Left ventricle myocardium inferior (tissue), 1 donor: ENCODE measurements at regions not wholly inside any gene's neighbourhood (a gene's known extent, or its start where the extent isn't known, plus 50 kb on each side); places are given as distances from the start of the nearest gene placed in this dataset.
"Not testable (repeated sequence)": the region's sequence is repeated elsewhere in the genome, so short reads cannot be mapped to it uniquely, and the experiment has no call there.

ENCODE experiments used
- DNase-seq: peaks from one replicate; pipeline ENCODE4 v3.0.0-alpha.2; 2020
- H3K27ac ChIP-seq: fragments of 200-600 bp; replicated peaks from 2 replicates; pipeline ENCODE4 v1.8.0; 2021
- H3K27me3 ChIP-seq: fragments of 200-600 bp; 2 replicates; pipeline ENCODE4 v1.8.0; 2021; ENCODE audit warnings: low read depth
- H3K36me3 ChIP-seq: fragments of 200-600 bp; 2 replicates; pipeline ENCODE4 v1.8.0; 2021
- H3K4me1 ChIP-seq: fragments of 200-600 bp; 2 replicates; pipeline ENCODE4 v1.8.0; 2021
- H3K4me3 ChIP-seq: fragments of 200-600 bp; 2 replicates; pipeline ENCODE4 v1.8.0; 2021; ENCODE audit warnings: mild to moderate bottlenecking, moderate library complexity
- H3K9me3 ChIP-seq: fragments of 200-600 bp; replicated peaks from 2 replicates; pipeline ENCODE4 v1.8.0; 2021
- intact Hi-C: fragments of 100-400 bp; cut with micrococcal nuclease; formaldehyde crosslinking; loops from one replicate; pipeline ENCODE4 v1.11.0; 2022
- TF ChIP-seq, protein P1 (sequence below): fragments of 200-600 bp; IDR thresholded peaks from 2 replicates; pipeline ENCODE4 v1.8.0; 2021; ENCODE audit warnings: antibody characterized with exemption, mild to moderate bottlenecking, borderline replicate concordance
- donor health status: DM: no; HTN: yes; CAD: no; lungs with severe emphysema.

DNA sequence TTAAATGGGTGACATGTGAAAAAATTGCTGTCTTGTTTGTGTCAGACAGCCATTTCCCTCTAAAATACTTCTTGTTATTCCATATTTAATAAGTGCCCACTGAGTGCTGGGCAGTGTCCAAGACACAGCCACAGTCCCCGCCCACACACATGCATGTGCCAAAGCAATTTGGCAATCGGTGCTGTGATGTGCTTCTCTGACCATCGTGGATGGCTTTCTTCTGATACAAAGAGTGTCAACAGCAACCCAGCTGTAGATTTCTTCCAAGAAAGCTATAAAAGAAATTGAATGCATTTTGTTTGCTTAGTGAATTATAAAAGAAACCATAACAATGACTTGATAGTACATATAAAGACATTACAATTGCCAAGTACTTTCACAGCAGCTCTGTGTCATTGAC, 140.5 kb upstream of the ATXN1 start:
- intact Hi-C loops: no loop called here
- Histone ChIP-seq H3K4me3 (no peak overlapping the region), H3K4me1 (no peaks in the 10 kb centered on the region), H3K9me3 (no peaks in the 10 kb centered on the region), H3K27ac (no peak overlapping the region), H3K36me3 (no peaks in the 10 kb centered on the region), H3K27me3 (no peaks in the 10 kb centered on the region)
- TF ChIP-seq, protein P1, sequence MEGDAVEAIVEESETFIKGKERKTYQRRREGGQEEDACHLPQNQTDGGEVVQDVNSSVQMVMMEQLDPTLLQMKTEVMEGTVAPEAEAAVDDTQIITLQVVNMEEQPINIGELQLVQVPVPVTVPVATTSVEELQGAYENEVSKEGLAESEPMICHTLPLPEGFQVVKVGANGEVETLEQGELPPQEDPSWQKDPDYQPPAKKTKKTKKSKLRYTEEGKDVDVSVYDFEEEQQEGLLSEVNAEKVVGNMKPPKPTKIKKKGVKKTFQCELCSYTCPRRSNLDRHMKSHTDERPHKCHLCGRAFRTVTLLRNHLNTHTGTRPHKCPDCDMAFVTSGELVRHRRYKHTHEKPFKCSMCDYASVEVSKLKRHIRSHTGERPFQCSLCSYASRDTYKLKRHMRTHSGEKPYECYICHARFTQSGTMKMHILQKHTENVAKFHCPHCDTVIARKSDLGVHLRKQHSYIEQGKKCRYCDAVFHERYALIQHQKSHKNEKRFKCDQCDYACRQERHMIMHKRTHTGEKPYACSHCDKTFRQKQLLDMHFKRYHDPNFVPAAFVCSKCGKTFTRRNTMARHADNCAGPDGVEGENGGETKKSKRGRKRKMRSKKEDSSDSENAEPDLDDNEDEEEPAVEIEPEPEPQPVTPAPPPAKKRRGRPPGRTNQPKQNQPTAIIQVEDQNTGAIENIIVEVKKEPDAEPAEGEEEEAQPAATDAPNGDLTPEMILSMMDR: no peak
- peak; percentile 46 for DNase-seq

- no peak overlapping the region for H3K27ac ChIP-seq
- TF ChIP-seq, protein P1: no peak
- DNase-seq: no peak
- intact Hi-C loops: no loop called here
- no peaks in the 10 kb centered on the region for H3K27me3 ChIP-seq
- H3K36me3 ChIP-seq: no peaks in the 10 kb centered on the region
- no peaks in the 10 kb centered on the region for H3K9me3 ChIP-seq
- H3K4me1 ChIP-seq: no peaks in the 10 kb centered on the region
- H3K4me3 ChIP-seq: no peak overlapping the region
Observed at GRCh38 chr6:16901306-16901705, 140.0 kb upstream of the ATXN1 start.

DNA sequence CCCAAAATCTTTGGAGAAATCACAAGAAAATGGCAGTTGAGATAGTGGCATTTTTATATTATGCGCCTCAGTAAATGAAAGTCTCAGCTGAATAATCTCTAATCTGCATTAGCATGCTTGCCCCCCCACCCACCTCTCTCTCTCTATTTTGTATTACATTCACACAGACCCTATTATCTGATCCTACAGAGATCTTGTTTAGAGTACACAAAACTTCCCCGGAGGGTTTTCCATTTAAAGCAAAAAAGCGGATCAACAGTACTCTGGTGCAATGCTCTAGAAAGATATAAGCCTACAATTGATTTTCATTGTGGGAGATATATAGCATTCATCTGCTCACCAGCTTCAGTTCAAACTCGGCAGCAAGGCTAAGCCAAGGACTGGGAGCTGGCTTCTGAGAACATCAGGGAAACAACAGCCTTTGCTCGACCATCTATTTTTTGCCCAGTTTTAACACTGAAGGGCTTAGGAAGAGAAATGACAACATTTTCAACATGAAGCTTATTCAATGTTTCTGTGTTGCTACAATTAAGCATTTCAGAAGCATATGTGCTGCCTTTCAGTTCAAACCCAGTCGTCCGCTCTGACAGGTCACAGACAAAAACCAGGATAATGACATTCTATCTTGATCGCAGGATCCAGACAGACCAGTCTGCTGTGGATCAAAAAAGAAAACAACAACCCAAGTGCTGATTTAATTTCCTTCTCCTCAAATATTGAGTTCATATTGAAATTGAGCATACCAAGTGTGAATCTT, 137.6 kb upstream of the ATXN1 start:
- H3K4me1 ChIP-seq: no peaks in the 10 kb centered on the region
- no peaks in the 10 kb centered on the region for H3K27me3 ChIP-seq
- intact Hi-C loops: no loop called here
- H3K9me3 ChIP-seq: peaks cover 6% of the 10 kb centered on the region
- no peak overlapping the region for H3K27ac ChIP-seq
- DNase-seq: no peak
- H3K4me3 ChIP-seq: no peak overlapping the region
- H3K36me3 ChIP-seq: no peaks in the 10 kb centered on the region
- TF ChIP-seq, protein P1: no peak

- TF ChIP-seq, protein P1: no peak
- DNase-seq: no peak
- Histone ChIP-seq H3K9me3 (peaks cover 15% of the 10 kb centered on the region), H3K36me3 (no peaks in the 10 kb centered on the region), H3K4me3 (no peak overlapping the region), H3K4me1 (no peaks in the 10 kb centered on the region), H3K27ac (no peak overlapping the region), H3K27me3 (no peaks in the 10 kb centered on the region)
- intact Hi-C loops: no loop called here
Observed at GRCh38 chr6:16897669-16898068, 136.4 kb upstream of the ATXN1 start.

DNA sequence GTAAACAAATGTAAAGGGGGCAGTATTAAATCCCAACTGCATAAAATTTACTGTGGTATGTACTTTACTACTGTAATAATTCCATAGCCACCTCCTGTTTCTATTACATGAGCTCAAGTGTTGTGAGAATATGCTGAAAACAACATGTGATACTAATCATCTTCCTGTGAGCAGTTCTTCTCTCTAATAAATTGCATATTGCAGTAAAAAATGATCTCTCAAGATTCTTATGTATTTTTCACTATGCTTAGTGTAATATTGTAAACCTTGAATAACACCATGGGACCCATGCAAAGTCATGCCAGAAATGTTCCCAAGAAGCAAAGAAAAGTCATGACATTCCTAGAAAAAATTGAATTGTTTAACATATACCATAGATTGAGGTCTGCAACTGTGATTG, 133.0 kb upstream of the ATXN1 start:
- peaks cover 15% of the 10 kb centered on the region for H3K9me3 ChIP-seq
- H3K4me3 ChIP-seq: no peak overlapping the region
- DNase-seq: no peak
- H3K27me3 ChIP-seq: no peaks in the 10 kb centered on the region
- H3K36me3 ChIP-seq: no peaks in the 10 kb centered on the region
- H3K27ac ChIP-seq: no peak overlapping the region
- TF ChIP-seq, protein P1: no peak
- intact Hi-C loops: no loop called here
- no peaks in the 10 kb centered on the region for H3K4me1 ChIP-seq

- intact Hi-C loops, H3K27ac ChIP-seq, H3K4me3 ChIP-seq, H3K27me3 ChIP-seq, DNase-seq, H3K36me3 ChIP-seq, H3K4me1 ChIP-seq: not testable (repeated sequence)
- H3K9me3 ChIP-seq: peaks cover 15% of the 10 kb centered on the region
Observed at GRCh38 chr6:16891110-16891509, 129.8 kb upstream of the ATXN1 start.
